Nephron (organoid): ENCODE measurements at regions not wholly inside any gene's neighbourhood (a gene's known extent, or its start where the extent isn't known, plus 50 kb on each side); places are given as distances from the start of the nearest gene placed in this dataset.
A peak's percentile ranks its signal among the peaks of the same experiment; 100 is the strongest.

ENCODE experiments used
- H3K27ac Mint-ChIP-seq, 3 experiments: 2 replicates each; pipeline ENCODE4 v1.8.0; 2020; ENCODE audit warnings: mixed read lengths in 3 of 3, mild to moderate bottlenecking in 2 of 3, moderate library complexity in 1 of 3
- H3K27me3 Mint-ChIP-seq: 2 replicates; pipeline ENCODE4 v1.8.0; 2021; ENCODE audit warnings: low read depth, mild to moderate bottlenecking, moderate library complexity, mixed read lengths
- H3K36me3 Mint-ChIP-seq: 2 replicates; pipeline ENCODE4 v1.8.0; 2020; ENCODE audit warnings: low read depth, mixed read lengths
- H3K4me1 Mint-ChIP-seq: 2 replicates; pipeline ENCODE4 v1.8.0; 2020; ENCODE audit warnings: mixed read lengths
- H3K4me3 Mint-ChIP-seq, 3 experiments: 2 replicates each; pipeline ENCODE4 v1.8.0; 2020; ENCODE audit warnings: mild to moderate bottlenecking in 3 of 3, mixed read lengths in 3 of 3, moderate library complexity in 2 of 3
- H3K9me3 Mint-ChIP-seq: 2 replicates; pipeline ENCODE4 v1.8.0; 2020; ENCODE audit warnings: mixed read lengths
- CTCF ChIP-seq, 3 experiments: fragments of 200-600 bp; sonication (generic); IDR thresholded peaks; one replicate each; pipeline ENCODE4 v1.5.0; 2021; ENCODE audit warnings: antibody characterized with exemption in 3 of 3; ENCODE audit not compliant: unreplicated experiment in 3 of 3

GRCh38 chr21:16993416-16994038, 519.3 kb upstream of the CXADR start:
- Mint-ChIP-seq H3K27ac (no peak overlapping the region), H3K27me3 (no peaks in the 10 kb centered on the region), H3K9me3 (no peaks in the 10 kb centered on the region), H3K4me1 (no peaks in the 10 kb centered on the region), H3K36me3 (no peaks in the 10 kb centered on the region), H3K4me3 (no peak overlapping the region)
- no peak for TF ChIP-seq CTCF (IDR thresholded peaks at IDR 0.05; ENCODE audit: unreplicated experiment in 3 of 3)

- Mint-ChIP-seq H3K4me1 (peaks cover 23% of the 10 kb centered on the region), H3K36me3 (no peaks in the 10 kb centered on the region), H3K27me3 (no peaks in the 10 kb centered on the region), H3K27ac (peak overlapping the region; percentile 71 to 96 (median 81)), H3K4me3 (no peak overlapping the region), H3K9me3 (peaks cover 4% of the 10 kb centered on the region)
- TF ChIP-seq CTCF (IDR thresholded peaks at IDR 0.05; ENCODE audit: unreplicated experiment in 3 of 3), result no peak
Observed at GRCh38 chr21:17002594-17003257, 510.1 kb upstream of the CXADR start.

GRCh38 chr21:17003258-17003615, 509.6 kb upstream of the CXADR start:
- no peak for TF ChIP-seq CTCF (IDR thresholded peaks at IDR 0.05; ENCODE audit: unreplicated experiment in 3 of 3)
- H3K27ac Mint-ChIP-seq, result peak overlapping the region; percentile 71 to 96 (median 81)
- peaks cover 4% of the 10 kb centered on the region for H3K9me3 Mint-ChIP-seq
- no peak overlapping the region for H3K4me3 Mint-ChIP-seq
- H3K27me3 Mint-ChIP-seq, result no peaks in the 10 kb centered on the region
- H3K36me3 Mint-ChIP-seq, result no peaks in the 10 kb centered on the region
- H3K4me1 Mint-ChIP-seq, result peaks cover 23% of the 10 kb centered on the region

GRCh38 chr21:17003763-17004373, 509.0 kb upstream of the CXADR start:
- peaks cover 5% of the 10 kb centered on the region for H3K9me3 Mint-ChIP-seq

GRCh38 chr21:17032141-17032655, 480.6 kb upstream of the CXADR start:
- Mint-ChIP-seq H3K4me3 (no peak overlapping the region), H3K4me1 (no peaks in the 10 kb centered on the region), H3K9me3 (peaks cover 26% of the 10 kb centered on the region), H3K36me3 (peaks cover 4% of the 10 kb centered on the region), H3K27ac (peak overlapping the region in 1 of 3 experiments; percentile 17), H3K27me3 (no peaks in the 10 kb centered on the region)
- TF ChIP-seq CTCF (IDR thresholded peaks at IDR 0.05; ENCODE audit: unreplicated experiment in 3 of 3), result no peak

More at GRCh38 chr21:17003763-17004373, 509.0 kb upstream of the CXADR start:
- Mint-ChIP-seq H3K36me3 (no peaks in the 10 kb centered on the region), H3K27me3 (no peaks in the 10 kb centered on the region), H3K4me3 (peak overlapping the region in 2 of 3 experiments; percentile 20 to 54), H3K4me1 (peaks cover 23% of the 10 kb centered on the region), H3K27ac (peak overlapping the region; percentile 71 to 96 (median 81))
- TF ChIP-seq CTCF (IDR thresholded peaks at IDR 0.05; ENCODE audit: unreplicated experiment in 3 of 3), result no peak
